ENCODE measurements at regions not wholly inside any gene's neighbourhood (a gene's known extent, or its start where the extent isn't known, plus 50 kb on each side); places are given as distances from the start of the nearest gene placed in this dataset.

DNA sequence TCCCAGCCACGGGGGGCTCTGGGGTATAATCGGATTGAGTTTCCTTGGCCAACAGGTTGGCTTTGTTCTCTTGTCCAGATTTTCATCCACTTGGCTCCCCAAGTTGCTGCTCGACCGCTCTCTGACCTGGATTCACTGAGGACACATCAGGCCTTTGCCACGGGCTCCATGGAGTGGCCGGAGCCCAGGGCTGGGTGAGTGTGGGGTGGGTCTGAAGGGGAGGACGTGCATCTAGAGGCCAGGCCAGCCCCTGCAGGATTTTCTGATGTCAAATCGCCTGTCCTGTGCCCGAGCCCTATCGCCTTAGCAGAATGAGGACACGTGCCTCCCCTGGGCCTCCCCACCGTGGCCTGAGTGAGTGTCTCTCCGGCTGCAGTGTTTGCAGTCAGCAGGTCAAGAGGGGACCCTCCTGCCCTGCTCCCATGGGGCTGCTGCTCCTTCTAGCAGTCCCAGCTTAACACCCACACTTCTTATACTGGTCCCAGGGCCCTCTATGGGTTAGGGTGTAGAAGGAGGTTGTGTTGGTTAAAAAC lies 89.1 kb upstream of the BOD1 start:
- Histone ChIP-seq H3K27me3 (ENCODE audit: insufficient read depth, low read depth, severe bottlenecking) (no peaks in the 10 kb centered on the region), H3K9me3 (ENCODE audit: severe bottlenecking) (no peaks in the 10 kb centered on the region), H3K36me3 (no peaks in the 10 kb centered on the region), H3K4me3 (ENCODE audit: low read depth, low read length) (peak overlapping the region; percentile 25), H3K27ac (peak overlapping the region; percentile 85)
- DNase-seq, result peak; percentile 86
- TF ChIP-seq, protein P1, sequence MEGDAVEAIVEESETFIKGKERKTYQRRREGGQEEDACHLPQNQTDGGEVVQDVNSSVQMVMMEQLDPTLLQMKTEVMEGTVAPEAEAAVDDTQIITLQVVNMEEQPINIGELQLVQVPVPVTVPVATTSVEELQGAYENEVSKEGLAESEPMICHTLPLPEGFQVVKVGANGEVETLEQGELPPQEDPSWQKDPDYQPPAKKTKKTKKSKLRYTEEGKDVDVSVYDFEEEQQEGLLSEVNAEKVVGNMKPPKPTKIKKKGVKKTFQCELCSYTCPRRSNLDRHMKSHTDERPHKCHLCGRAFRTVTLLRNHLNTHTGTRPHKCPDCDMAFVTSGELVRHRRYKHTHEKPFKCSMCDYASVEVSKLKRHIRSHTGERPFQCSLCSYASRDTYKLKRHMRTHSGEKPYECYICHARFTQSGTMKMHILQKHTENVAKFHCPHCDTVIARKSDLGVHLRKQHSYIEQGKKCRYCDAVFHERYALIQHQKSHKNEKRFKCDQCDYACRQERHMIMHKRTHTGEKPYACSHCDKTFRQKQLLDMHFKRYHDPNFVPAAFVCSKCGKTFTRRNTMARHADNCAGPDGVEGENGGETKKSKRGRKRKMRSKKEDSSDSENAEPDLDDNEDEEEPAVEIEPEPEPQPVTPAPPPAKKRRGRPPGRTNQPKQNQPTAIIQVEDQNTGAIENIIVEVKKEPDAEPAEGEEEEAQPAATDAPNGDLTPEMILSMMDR (IDR thresholded peaks at IDR 0.05; ENCODE audit: low read depth, low read length), result no peak

GRCh38 chr5:173706700-173707099 lies 90.2 kb upstream of the BOD1 start:
- Histone ChIP-seq H3K27ac (peak overlapping the region; percentile 85), H3K9me3 (ENCODE audit: severe bottlenecking) (no peaks in the 10 kb centered on the region)

GRCh38 chr5:173707392-173707791 lies 90.9 kb upstream of the BOD1 start:
- H3K27ac ChIP-seq, result peak overlapping the region; percentile 85
- DNase-seq, result peak; percentile 50

More at GRCh38 chr5:173706700-173707099, 90.2 kb upstream of the BOD1 start:
- no peaks in the 10 kb centered on the region for H3K36me3 ChIP-seq
- H3K27me3 ChIP-seq (ENCODE audit: insufficient read depth, low read depth, severe bottlenecking), result no peaks in the 10 kb centered on the region
- DNase-seq, result no peak
- TF ChIP-seq, protein P1 (IDR thresholded peaks at IDR 0.05; ENCODE audit: low read depth, low read length), result no peak
- H3K4me3 ChIP-seq (ENCODE audit: low read depth, low read length), result no peak overlapping the region; the same call in 1 of the 2 replicates

DNA sequence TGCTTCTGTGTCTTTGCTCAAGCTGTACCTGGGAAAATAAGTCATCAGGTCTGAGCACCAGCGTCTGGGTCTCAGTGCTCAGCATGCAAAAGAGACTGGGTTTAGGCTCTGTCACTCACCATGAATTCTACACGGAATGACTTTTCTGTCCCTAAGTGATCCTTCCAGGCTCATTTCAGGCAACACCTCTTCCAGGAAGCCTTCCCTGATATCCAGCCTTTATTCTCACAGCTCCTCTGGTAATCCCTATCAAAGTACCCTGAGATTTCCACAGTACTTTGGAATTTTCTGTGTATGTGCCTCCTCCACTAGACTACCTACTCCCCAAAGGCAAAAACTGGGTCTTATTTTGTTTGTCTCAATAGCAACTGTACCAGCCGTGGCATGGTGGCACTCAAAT lies 92.7 kb upstream of the BOD1 start:
- TF ChIP-seq, protein P1 (IDR thresholded peaks at IDR 0.05; ENCODE audit: low read depth, low read length), result no peak
- Histone ChIP-seq H3K27me3 (ENCODE audit: insufficient read depth, low read depth, severe bottlenecking) (no peaks in the 10 kb centered on the region), H3K27ac (no peak overlapping the region), H3K36me3 (no peaks in the 10 kb centered on the region), H3K4me3 (ENCODE audit: low read depth, low read length) (no peak overlapping the region), H3K9me3 (ENCODE audit: severe bottlenecking) (no peaks in the 10 kb centered on the region)
- DNase-seq, result no peak

More at GRCh38 chr5:173707392-173707791, 90.9 kb upstream of the BOD1 start:
- Histone ChIP-seq H3K4me3 (ENCODE audit: low read depth, low read length) (no peak overlapping the region), H3K27me3 (ENCODE audit: insufficient read depth, low read depth, severe bottlenecking) (no peaks in the 10 kb centered on the region), H3K9me3 (ENCODE audit: severe bottlenecking) (no peaks in the 10 kb centered on the region), H3K36me3 (no peaks in the 10 kb centered on the region)
- TF ChIP-seq, protein P1 (IDR thresholded peaks at IDR 0.05; ENCODE audit: low read depth, low read length), result no peak

- no peak overlapping the region for H3K4me3 ChIP-seq (ENCODE audit: low read depth, low read length)
- no peaks in the 10 kb centered on the region for H3K36me3 ChIP-seq
- no peaks in the 10 kb centered on the region for H3K27me3 ChIP-seq (ENCODE audit: insufficient read depth, low read depth, severe bottlenecking)
- DNase-seq, result no peak
- H3K9me3 ChIP-seq (ENCODE audit: severe bottlenecking), result no peaks in the 10 kb centered on the region
- TF ChIP-seq, protein P1 (IDR thresholded peaks at IDR 0.05; ENCODE audit: low read depth, low read length), result no peak
- no peak overlapping the region for H3K27ac ChIP-seq
Observed at GRCh38 chr5:173709761-173710160, 93.3 kb upstream of the BOD1 start.

DNA sequence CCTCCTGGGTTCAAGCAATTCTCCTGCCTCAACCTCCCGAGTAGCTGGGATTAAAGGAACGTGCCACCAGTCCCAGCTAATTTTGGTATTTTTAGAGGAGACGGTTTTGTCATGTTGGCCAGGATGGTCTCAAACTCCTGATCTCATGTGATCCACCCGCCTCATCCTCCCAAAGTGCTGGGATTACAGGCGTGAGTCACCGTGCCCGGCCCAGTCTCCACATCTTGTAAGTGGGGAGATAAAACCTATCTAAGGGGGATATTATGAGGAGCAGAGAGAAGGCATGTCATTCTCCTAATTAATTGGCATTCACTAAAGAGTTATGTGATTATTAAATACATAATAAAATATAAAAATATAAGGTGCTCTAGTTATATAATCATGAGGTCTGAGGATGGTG lies 94.1 kb upstream of the BOD1 start:
- no peaks in the 10 kb centered on the region for H3K36me3 ChIP-seq
- no peaks in the 10 kb centered on the region for H3K9me3 ChIP-seq (ENCODE audit: severe bottlenecking)
- H3K4me3 ChIP-seq (ENCODE audit: low read depth, low read length), result no peak overlapping the region
- H3K27ac ChIP-seq, result no peak overlapping the region
- TF ChIP-seq, protein P1 (IDR thresholded peaks at IDR 0.05; ENCODE audit: low read depth, low read length), result no peak
- DNase-seq, result no peak
- H3K27me3 ChIP-seq (ENCODE audit: insufficient read depth, low read depth, severe bottlenecking), result no peaks in the 10 kb centered on the region

All from WERI-Rb-1 (cell line).